Central memory CD8-positive, alpha-beta T cell (primary cell): ENCODE measurements at regions not wholly inside any gene's neighbourhood (a gene's known extent, or its start where the extent isn't known, plus 50 kb on each side); places are given as distances from the start of the nearest gene placed in this dataset.
"Not testable (repeated sequence)": the region's sequence is repeated elsewhere in the genome, so short reads cannot be mapped to it uniquely, and the experiment has no call there.

ENCODE experiments used
- ATAC-seq: fragments of 150-1000 bp; cut with Tn5 transposase; replicated peaks from 2 replicates; pipeline ENCODE4 v1.10.0; 2022; ENCODE audit warnings: mild to moderate bottlenecking, moderate FRiP score, moderate number of reproducible peaks; ENCODE audit not compliant: poor library complexity, severe bottlenecking; ENCODE audit errors: extremely low read depth
- DNase-seq, 2 donors: peaks; one replicate each; pipeline ENCODE4 v3.0.0; 2021; ENCODE audit warnings: low spot score in 2 of 2
- H3K27ac Mint-ChIP-seq: one replicate; pipeline ENCODE4 v1.8.0; 2022; ENCODE audit warnings: low read depth, mild to moderate bottlenecking, moderate library complexity, mixed read lengths
- H3K27me3 Mint-ChIP-seq: one replicate; pipeline ENCODE4 v1.8.0; 2022; ENCODE audit warnings: mixed read lengths
- H3K36me3 Mint-ChIP-seq: one replicate; pipeline ENCODE4 v1.8.0; 2022; ENCODE audit warnings: mild to moderate bottlenecking, moderate library complexity, mixed read lengths; ENCODE audit not compliant: insufficient read depth
- H3K4me1 Mint-ChIP-seq: one replicate; pipeline ENCODE4 v1.8.0; 2022; ENCODE audit warnings: mixed read lengths
- H3K4me3 Mint-ChIP-seq: one replicate; pipeline ENCODE4 v1.8.0; 2022; ENCODE audit warnings: mild to moderate bottlenecking, moderate library complexity, mixed read lengths
- H3K9me3 Mint-ChIP-seq: one replicate; pipeline ENCODE4 v1.8.0; 2022; ENCODE audit warnings: mixed read lengths

DNA sequence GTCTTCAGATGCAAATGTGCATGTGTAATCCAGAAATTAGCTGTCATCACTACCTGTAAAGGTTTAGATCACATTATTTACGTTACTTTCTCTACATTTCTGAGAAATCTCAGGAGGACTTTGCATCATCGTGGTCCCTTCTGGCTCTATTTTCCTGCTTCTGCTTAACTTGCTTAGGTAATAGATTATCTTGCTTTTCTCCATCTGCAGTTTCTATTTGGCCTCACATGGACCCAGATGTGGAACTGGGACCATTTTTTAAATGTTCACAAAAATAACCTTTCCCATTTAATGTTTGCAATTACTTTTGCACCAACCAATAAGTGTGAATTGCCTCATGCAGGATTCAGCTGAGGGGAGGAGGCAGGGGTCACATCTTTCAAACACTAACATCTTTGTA is 278.4 kb upstream of the SEMA3C start:
- Mint-ChIP-seq H3K4me1 (no peaks in the 10 kb centered on the region), H3K9me3 (peaks cover 19% of the 10 kb centered on the region), H3K27ac (no peak overlapping the region), H3K27me3 (no peaks in the 10 kb centered on the region), H3K36me3 (no peaks in the 10 kb centered on the region), H3K4me3 (no peak overlapping the region)
- ATAC-seq: no peak
- no peak for DNase-seq

GRCh38 chr7:81195033-81195432 is 276.2 kb upstream of the SEMA3C start:
- Mint-ChIP-seq H3K9me3 (peaks cover 24% of the 10 kb centered on the region), H3K4me1 (no peaks in the 10 kb centered on the region), H3K27ac (no peak overlapping the region), H3K27me3 (no peaks in the 10 kb centered on the region), H3K4me3 (no peak overlapping the region), H3K36me3 (no peaks in the 10 kb centered on the region)
- ATAC-seq (no peak), DNase-seq (no peak)

- Mint-ChIP-seq H3K27me3 (no peaks in the 10 kb centered on the region), H3K36me3 (no peaks in the 10 kb centered on the region), H3K4me1 (no peaks in the 10 kb centered on the region), H3K27ac (no peak overlapping the region), H3K9me3 (peaks cover 46% of the 10 kb centered on the region), H3K4me3 (no peak overlapping the region)
- ATAC-seq (no peak), DNase-seq (no peak)
Observed at GRCh38 chr7:81190997-81191768, 272.3 kb upstream of the SEMA3C start.

GRCh38 chr7:81187753-81188152 is 268.9 kb upstream of the SEMA3C start:
- no peak overlapping the region for H3K27ac Mint-ChIP-seq
- no peak overlapping the region for H3K4me3 Mint-ChIP-seq
- H3K9me3 Mint-ChIP-seq: peaks cover 27% of the 10 kb centered on the region
- DNase-seq (no peak), ATAC-seq (no peak)
- H3K4me1 Mint-ChIP-seq: no peaks in the 10 kb centered on the region
- no peaks in the 10 kb centered on the region for H3K36me3 Mint-ChIP-seq
- H3K27me3 Mint-ChIP-seq: no peaks in the 10 kb centered on the region

DNA sequence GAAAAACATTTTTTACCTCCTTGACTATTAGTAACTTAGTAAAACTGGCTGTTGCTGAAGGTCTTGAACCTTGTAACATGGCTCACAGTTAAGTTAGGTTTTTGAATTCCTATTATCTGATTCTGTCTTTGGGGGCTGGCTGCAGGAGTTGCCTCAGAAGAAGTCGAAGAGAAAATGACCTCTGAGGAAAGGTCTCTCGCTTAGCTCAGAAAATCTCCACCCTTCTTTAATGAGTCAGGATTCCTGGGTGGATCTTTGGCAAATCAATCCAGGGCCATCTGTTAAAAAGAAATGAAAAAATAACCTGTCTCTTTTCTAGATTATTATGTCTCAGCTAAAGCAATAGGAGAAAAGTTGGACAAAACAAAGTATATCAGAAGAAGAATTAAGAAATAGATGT is 267.8 kb upstream of the SEMA3C start:
- Mint-ChIP-seq H3K27me3 (no peaks in the 10 kb centered on the region), H3K9me3 (peaks cover 27% of the 10 kb centered on the region), H3K36me3 (no peaks in the 10 kb centered on the region), H3K27ac (no peak overlapping the region), H3K4me3 (no peak overlapping the region), H3K4me1 (no peaks in the 10 kb centered on the region)
- no peak for DNase-seq
- no peak for ATAC-seq

- no peaks in the 10 kb centered on the region for H3K27me3 Mint-ChIP-seq
- H3K36me3 Mint-ChIP-seq: no peaks in the 10 kb centered on the region
- H3K9me3 Mint-ChIP-seq: peaks cover 26% of the 10 kb centered on the region
- no peak overlapping the region for H3K27ac Mint-ChIP-seq
- H3K4me1 Mint-ChIP-seq: no peaks in the 10 kb centered on the region
- no peak overlapping the region for H3K4me3 Mint-ChIP-seq
- ATAC-seq (no peak), DNase-seq (no peak)
Observed at GRCh38 chr7:81185072-81185471, 266.2 kb upstream of the SEMA3C start.

GRCh38 chr7:81183326-81183725 is 264.5 kb upstream of the SEMA3C start:
- Mint-ChIP-seq H3K36me3 (no peaks in the 10 kb centered on the region), H3K4me1 (no peaks in the 10 kb centered on the region), H3K9me3 (peaks cover 28% of the 10 kb centered on the region), H3K27me3 (no peaks in the 10 kb centered on the region), H3K27ac (no peak overlapping the region), H3K4me3 (no peak overlapping the region)
- no peak for ATAC-seq
- no peak for DNase-seq

DNA sequence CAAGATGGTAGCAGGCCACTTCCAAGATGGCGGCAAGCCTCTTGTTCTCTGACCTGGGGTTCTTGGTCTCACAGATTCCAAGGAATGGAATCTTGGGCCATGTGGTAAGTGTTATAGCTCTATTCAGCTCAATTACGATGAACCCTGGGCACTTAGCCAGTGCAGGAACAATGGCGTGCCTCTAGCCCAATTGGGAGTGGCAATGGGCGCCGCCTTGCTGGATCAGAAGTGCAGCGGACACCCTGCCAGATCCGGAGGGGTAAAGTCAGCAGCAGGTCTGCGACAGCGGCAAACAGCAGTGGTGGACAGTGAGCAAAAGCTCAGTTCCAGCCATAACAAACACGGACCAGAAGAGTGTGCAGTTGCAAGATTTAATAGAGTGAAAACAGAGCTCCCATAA is 263.2 kb upstream of the SEMA3C start:
- not testable (repeated sequence) for H3K4me3 Mint-ChIP-seq, DNase-seq, H3K27me3 Mint-ChIP-seq, H3K4me1 Mint-ChIP-seq, H3K27ac Mint-ChIP-seq, ATAC-seq, H3K36me3 Mint-ChIP-seq
- peaks cover 19% of the 10 kb centered on the region for H3K9me3 Mint-ChIP-seq

- H3K27me3 Mint-ChIP-seq: no peaks in the 10 kb centered on the region
- no peak overlapping the region for H3K27ac Mint-ChIP-seq
- H3K9me3 Mint-ChIP-seq: peaks cover 19% of the 10 kb centered on the region
- H3K4me1 Mint-ChIP-seq: no peaks in the 10 kb centered on the region
- no peak for ATAC-seq
- no peak for DNase-seq
- H3K36me3 Mint-ChIP-seq: no peaks in the 10 kb centered on the region
- no peak overlapping the region for H3K4me3 Mint-ChIP-seq
Observed at GRCh38 chr7:81181066-81181465, 262.2 kb upstream of the SEMA3C start.

DNA sequence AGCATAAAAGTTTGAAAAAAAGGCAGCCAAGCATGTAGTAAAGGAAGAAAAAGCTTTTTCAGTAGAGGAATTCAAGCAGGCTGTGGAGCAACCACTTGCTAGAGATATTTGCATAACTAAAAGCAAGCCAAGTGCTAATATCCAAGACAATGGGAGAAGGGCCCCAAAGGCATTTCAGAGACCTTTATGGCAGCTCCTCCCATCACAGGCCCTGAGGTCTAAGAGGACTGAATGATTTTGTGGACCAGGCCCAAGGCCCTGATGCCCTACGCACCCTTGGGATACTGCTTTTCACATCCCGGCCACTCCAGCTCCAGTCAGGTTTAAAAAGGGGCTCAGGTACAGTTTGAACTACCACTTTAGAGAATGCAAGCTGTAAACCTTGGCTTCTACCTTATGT is 261.7 kb upstream of the SEMA3C start:
- Mint-ChIP-seq H3K36me3 (no peaks in the 10 kb centered on the region), H3K27ac (no peak overlapping the region), H3K4me1 (no peaks in the 10 kb centered on the region), H3K27me3 (no peaks in the 10 kb centered on the region), H3K9me3 (peaks cover 19% of the 10 kb centered on the region), H3K4me3 (no peak overlapping the region)
- DNase-seq (no peak), ATAC-seq (no peak)

DNA sequence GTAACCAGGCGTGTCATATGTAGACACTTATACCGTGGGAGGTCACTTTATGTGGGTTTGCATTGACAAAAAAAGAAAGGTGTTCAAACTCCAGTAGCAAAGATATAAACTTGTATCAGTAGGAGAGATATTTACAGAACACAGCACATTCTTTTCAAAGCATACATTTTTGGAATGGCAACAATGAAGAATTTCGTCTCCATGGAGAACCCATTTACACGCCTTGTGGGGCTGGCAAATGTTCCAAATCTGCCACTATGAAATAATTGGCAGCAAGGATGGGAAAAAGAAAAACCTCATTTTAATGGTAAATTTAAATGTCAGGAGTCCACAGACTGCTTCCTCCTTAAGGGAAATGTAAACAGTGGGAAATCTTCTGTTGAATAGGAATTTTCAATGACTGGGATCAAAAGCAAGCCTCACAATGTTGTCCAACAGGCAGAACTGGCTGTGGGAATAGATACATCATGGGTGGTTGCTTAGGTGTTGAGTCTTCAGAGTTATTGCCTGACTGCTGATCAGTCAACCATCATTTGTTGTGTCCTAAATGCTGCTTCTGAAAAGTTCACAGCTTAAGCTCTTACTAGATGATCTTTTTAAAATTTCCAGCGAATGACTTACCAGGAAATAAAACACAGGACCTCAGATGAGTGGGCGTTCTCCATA is 256.6 kb upstream of the SEMA3C start:
- ATAC-seq (no peak), DNase-seq (no peak)
- no peak overlapping the region for H3K4me3 Mint-ChIP-seq
- H3K27ac Mint-ChIP-seq: no peak overlapping the region
- H3K9me3 Mint-ChIP-seq: peaks cover 19% of the 10 kb centered on the region
- no peaks in the 10 kb centered on the region for H3K36me3 Mint-ChIP-seq
- no peaks in the 10 kb centered on the region for H3K27me3 Mint-ChIP-seq
- no peaks in the 10 kb centered on the region for H3K4me1 Mint-ChIP-seq

DNA sequence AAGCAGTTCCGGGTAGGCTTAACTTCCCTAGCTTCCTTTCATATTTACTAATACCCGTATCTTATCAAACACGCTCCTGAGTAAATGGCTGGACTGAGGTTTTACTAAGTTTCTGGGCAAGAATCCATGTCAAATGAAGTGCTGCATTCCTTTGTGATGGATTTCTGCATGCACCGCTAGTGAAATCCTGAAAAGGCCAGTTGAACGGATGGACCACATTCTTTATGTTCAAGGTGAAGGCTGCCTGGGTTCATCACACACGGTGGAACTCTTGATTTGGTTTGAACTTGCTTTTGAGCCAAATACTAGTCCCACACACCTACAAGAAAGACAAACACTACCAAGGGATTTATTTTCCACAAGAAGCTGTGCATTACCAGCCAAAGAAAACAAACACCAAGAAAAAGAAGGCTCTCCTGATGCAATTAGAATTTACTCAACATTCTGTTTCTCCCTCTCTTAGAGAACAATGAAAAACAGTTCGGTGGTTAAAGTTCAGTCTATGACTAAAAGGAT is 255.0 kb upstream of the SEMA3C start:
- Mint-ChIP-seq H3K27ac (no peak overlapping the region), H3K36me3 (no peaks in the 10 kb centered on the region), H3K4me3 (no peak overlapping the region), H3K4me1 (no peaks in the 10 kb centered on the region), H3K9me3 (peaks cover 7% of the 10 kb centered on the region), H3K27me3 (no peaks in the 10 kb centered on the region)
- DNase-seq (no peak), ATAC-seq (no peak)

DNA sequence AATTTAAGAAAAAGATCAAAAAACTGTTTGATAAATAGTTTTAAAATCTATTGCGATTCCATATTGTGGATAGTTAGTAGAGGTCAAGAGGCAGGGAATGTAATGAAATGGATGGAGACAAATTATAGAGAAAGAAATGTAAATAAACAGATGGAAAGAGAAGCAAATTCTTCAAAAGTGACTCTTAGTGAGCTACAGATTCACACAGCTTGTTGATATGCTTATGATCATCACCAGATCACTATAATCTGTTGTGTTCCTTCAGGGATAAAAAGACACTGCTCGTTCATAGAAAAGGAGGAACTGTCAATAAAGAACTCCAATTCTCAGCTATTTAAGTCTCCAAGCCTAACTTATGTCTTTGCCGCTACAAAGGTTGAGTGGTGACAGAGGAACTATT is 251.4 kb upstream of the SEMA3C start:
- Mint-ChIP-seq H3K27me3 (no peaks in the 10 kb centered on the region), H3K27ac (no peak overlapping the region)

More for the DNA sequence above, 251.4 kb upstream of the SEMA3C start:
- H3K4me1 Mint-ChIP-seq: no peaks in the 10 kb centered on the region
- ATAC-seq: no peak
- no peak for DNase-seq
- no peaks in the 10 kb centered on the region for H3K36me3 Mint-ChIP-seq
- H3K9me3 Mint-ChIP-seq: no peaks in the 10 kb centered on the region
- H3K4me3 Mint-ChIP-seq: no peak overlapping the region
